Ascending aorta (tissue), 2 donors: ENCODE measurements at regions not wholly inside any gene's neighbourhood (a gene's known extent, or its start where the extent isn't known, plus 50 kb on each side); places are given as distances from the start of the nearest gene placed in this dataset.

Experiments used
- DNase-seq, 2 donors: peaks; one replicate each; pipeline ENCODE4 v3.0.0-alpha.2; 2019; ENCODE audit warnings: low spot score in 2 of 2
- H3K27ac ChIP-seq, 2 donors: fragments of 200-600 bp; sonication (generic); one replicate each; pipeline ENCODE4 v1.5.1; 2016 to 2017; ENCODE audit warnings: mild to moderate bottlenecking in 1 of 2
- H3K27me3 ChIP-seq: fragments of 200-600 bp; sonication (generic); one replicate; pipeline ENCODE4 v1.5.1; 2017
- H3K36me3 ChIP-seq, 2 donors: fragments of 200-600 bp; sonication (generic); one replicate each; pipeline ENCODE4 v1.5.1; 2016
- H3K4me1 ChIP-seq, 2 donors: fragments of 200-600 bp; sonication (generic); one replicate each; pipeline ENCODE4 v1.5.1; 2016 to 2017; ENCODE audit warnings: mild to moderate bottlenecking in 1 of 2
- H3K4me3 ChIP-seq, 2 donors: fragments of 200-600 bp; sonication (generic); one replicate each; pipeline ENCODE4 v1.5.1; 2016 to 2017; ENCODE audit warnings: mild to moderate bottlenecking in 1 of 2
- H3K9me3 ChIP-seq, 2 donors: fragments of 200-600 bp; sonication (generic); one replicate each; pipeline ENCODE4 v1.5.1; 2016
- CTCF ChIP-seq, 3 experiments: fragments of 200-600 bp in 2 of 3; fragments of 450-650 bp in 1 of 3; sonication (generic) in 2 of 3; IDR thresholded peaks; one replicate each; pipeline ENCODE4 v1.5.1; 2016 to 2019; ENCODE audit warnings: antibody characterized with exemption in 3 of 3, mild to moderate bottlenecking in 1 of 3, moderate library complexity in 1 of 3
- intact Hi-C: fragments of 100-400 bp; cut with DNase I; formaldehyde crosslinking; loops from one replicate; pipeline ENCODE4 v1.15.1; 2023

DNA sequence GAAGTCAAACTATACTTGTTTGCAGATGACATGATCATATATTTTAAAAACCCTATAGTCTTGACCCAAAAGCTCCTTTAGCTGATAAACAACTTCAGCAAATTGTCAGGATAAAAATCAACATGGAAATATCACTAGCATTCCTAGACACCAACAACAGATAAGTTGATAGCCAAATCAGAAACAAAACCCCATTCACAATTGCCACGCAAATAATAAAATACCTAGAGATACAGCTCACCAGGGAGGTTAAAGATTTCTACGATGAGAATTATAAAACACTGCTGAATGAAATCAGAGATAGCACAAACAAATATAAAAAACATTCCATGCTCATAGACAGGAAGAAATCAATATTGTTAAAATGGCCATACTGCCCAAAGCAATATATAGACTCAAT is 605.0 kb upstream of the GRIA3 start:
- Histone ChIP-seq H3K27ac (no peak overlapping the region), H3K9me3 (no peaks in the 10 kb centered on the region), H3K4me3 (no peak overlapping the region), H3K36me3 (no peaks in the 10 kb centered on the region), H3K27me3 (no peaks in the 10 kb centered on the region), H3K4me1 (no peaks in the 10 kb centered on the region)
- intact Hi-C loops = no loop called here
- DNase-seq = no peak
- no peak for TF ChIP-seq CTCF (IDR thresholded peaks at IDR 0.05)

DNA sequence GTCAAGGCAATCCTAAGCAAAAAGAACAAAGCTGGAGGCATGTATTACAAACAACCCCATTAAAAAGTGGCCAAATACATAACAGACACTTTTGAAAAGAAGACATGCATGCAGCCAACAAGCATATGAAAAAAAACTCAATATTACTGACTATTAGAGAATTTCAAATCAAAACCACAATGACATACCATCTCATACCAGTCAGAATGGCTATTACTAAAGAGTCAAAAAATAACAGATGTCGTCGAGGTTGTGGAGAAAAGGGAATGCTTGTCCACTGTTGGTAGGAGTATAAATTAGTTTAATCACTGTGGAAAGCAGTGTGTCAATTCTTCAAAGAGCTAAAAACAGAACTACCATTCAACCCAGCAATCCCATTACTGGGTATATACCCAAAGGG is 604.6 kb upstream of the GRIA3 start:
- no peak for TF ChIP-seq CTCF (IDR thresholded peaks at IDR 0.05)
- H3K36me3 ChIP-seq = no peaks in the 10 kb centered on the region
- no peaks in the 10 kb centered on the region for H3K9me3 ChIP-seq
- H3K4me1 ChIP-seq = no peaks in the 10 kb centered on the region
- no peak overlapping the region for H3K27ac ChIP-seq
- no peaks in the 10 kb centered on the region for H3K27me3 ChIP-seq
- intact Hi-C loops = no loop called here
- DNase-seq = no peak
- H3K4me3 ChIP-seq = no peak overlapping the region

GRCh38 chrX:122582280-122582974 is 601.7 kb upstream of the GRIA3 start:
- DNase-seq = no peak
- TF ChIP-seq CTCF (IDR thresholded peaks at IDR 0.05) = no peak
- H3K9me3 ChIP-seq = no peaks in the 10 kb centered on the region
- no peaks in the 10 kb centered on the region for H3K4me1 ChIP-seq
- no peaks in the 10 kb centered on the region for H3K27me3 ChIP-seq
- no peak overlapping the region for H3K27ac ChIP-seq
- no peaks in the 10 kb centered on the region for H3K36me3 ChIP-seq
- intact Hi-C loops = no loop called here
- H3K4me3 ChIP-seq = no peak overlapping the region

DNA sequence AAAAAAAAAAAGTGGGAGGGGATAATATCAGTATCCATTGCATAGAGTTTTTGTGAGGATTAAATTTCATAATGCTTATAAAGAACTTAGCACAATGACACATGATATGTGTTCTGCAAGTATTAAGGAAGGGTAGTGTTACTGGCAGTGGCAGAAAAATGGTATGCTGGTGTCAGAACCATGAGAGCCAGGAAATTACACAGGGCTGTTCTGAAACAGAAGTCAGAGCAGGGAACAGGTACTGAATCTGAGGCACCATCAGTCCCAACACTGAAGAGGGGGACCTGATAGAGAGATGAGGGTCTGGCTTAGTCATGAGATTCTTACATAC is 601.1 kb upstream of the GRIA3 start:
- no peak for DNase-seq
- Histone ChIP-seq H3K27me3 (no peaks in the 10 kb centered on the region), H3K4me3 (no peak overlapping the region), H3K27ac (no peak overlapping the region), H3K36me3 (no peaks in the 10 kb centered on the region), H3K9me3 (no peaks in the 10 kb centered on the region), H3K4me1 (no peaks in the 10 kb centered on the region)
- intact Hi-C loops = no loop called here
- TF ChIP-seq CTCF (IDR thresholded peaks at IDR 0.05) = no peak

DNA sequence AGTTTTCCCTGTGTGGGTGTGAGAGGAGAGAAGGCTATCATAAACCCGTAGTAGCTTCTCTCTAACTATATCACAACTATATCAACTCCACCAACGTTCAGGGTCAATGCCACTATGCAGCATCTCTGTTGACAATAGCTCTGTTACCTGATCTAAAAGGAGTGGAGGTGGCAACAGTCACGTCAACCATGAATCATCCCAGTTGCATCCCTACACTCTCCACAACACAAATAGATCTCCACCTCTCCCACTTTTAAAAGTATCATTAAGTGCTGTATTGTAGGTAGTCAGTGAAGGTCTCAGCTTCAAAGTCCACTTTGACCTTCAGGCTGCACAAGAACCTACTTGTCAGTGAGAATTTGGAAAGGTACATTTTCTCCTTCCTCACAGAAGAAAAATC is 600.5 kb upstream of the GRIA3 start:
- intact Hi-C loops = no loop called here
- no peaks in the 10 kb centered on the region for H3K36me3 ChIP-seq
- TF ChIP-seq CTCF (IDR thresholded peaks at IDR 0.05) = no peak

DNA sequence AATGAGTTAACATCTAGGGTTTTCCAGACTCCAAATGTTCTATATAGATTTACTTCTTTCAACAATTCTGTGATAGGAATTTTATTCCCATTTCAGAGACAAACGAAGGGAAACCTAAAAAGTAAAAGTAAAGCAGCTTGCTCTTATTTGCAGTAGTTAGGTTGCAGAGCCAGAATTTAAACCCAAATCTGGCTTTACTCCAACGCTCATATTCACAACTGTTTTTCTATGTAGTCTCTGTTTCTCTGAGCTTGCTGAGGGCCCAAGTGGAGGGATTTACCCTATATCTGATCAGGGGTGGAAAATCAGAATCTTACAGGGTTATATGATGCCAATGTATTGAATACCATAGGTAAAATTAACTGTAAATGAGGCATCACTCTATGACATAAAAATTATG is 599.1 kb upstream of the GRIA3 start:
- Histone ChIP-seq H3K4me3 (no peak overlapping the region), H3K27me3 (no peaks in the 10 kb centered on the region), H3K9me3 (no peaks in the 10 kb centered on the region), H3K36me3 (no peaks in the 10 kb centered on the region), H3K27ac (no peak overlapping the region), H3K4me1 (no peaks in the 10 kb centered on the region)
- DNase-seq = no peak
- intact Hi-C loops = no loop called here
- no peak for TF ChIP-seq CTCF (IDR thresholded peaks at IDR 0.05)

More for the DNA sequence above, 600.5 kb upstream of the GRIA3 start:
- no peak overlapping the region for H3K27ac ChIP-seq
- no peak for DNase-seq
- H3K4me1 ChIP-seq = no peaks in the 10 kb centered on the region
- H3K27me3 ChIP-seq = no peaks in the 10 kb centered on the region
- H3K9me3 ChIP-seq = no peaks in the 10 kb centered on the region
- no peak overlapping the region for H3K4me3 ChIP-seq
